GM12874 (cell line): ENCODE measurements at regions not wholly inside any gene's neighbourhood (a gene's known extent, or its start where the extent isn't known, plus 50 kb on each side); places are given as distances from the start of the nearest gene placed in this dataset.

Experiments used
- CTCF ChIP-seq: IDR thresholded peaks from 2 replicates; pipeline ENCODE4 v1.5.1; 2011; ENCODE audit warnings: low read depth, mild to moderate bottlenecking, control low read depth, low read length, moderate library complexity; ENCODE audit not compliant: insufficient read depth

DNA sequence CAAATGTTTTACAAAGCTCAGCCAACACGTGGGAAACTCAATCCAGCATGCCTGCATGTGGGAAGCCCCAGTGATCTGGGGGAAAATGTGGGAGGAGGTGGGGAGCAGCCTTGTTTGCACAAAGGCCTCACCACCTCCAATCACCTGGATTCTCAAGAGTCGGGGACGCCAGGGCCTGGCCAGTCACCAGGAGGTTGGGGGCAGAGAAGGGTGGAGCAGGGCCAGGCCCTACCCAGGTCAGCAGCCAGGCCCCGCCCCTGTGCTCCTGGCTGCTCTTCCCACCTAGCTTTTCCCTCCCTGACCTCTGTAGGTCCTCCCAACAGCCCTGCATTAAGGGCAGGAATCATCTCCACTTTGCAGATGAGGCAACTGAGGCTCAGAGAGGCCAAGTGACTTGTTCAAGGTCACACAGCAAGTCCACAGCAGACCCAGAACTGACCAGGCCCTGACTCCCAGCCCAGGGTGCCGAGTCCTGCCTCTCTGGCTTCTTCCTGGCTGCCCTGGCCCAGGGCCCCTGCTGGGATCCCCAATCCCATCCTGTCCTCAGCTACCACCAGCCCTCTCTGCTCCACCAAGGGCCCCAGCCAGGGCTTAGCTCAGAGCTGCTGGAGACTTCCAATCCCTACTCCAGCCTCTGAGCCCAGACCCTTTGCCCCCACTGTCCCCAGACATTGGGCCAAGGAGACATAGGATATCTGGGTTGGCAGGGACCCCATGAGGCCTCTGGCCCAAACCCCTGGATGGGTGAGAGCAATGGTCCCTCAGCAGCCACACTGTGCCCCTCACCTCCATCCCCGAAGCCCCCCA is 508.6 kb downstream of the PTPRU start:
- TF ChIP-seq CTCF, result no peak

DNA sequence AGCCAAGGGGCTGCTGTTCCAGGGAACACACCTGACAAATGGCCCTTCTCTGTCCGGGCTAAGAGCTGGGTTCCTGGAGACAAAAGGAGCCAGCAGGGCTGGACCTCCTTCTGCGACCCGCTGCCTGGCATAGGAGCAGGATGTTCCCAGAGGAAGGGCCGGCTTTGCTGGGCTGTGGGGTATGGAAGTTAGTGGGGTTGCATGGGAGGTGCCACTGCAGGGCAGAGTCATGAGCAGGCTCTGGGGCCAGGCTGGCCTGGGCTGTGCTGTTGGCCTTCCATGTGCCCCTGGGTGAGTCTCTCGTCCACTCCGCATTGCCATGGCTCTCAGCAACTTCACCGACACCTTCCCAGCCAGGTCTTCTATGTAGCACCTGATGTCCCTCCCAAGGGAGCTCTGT is 507.6 kb downstream of the PTPRU start:
- TF ChIP-seq CTCF, result no peak

GRCh38 chr1:29743264-29743663 is 506.9 kb downstream of the PTPRU start:
- no peak for TF ChIP-seq CTCF

- TF ChIP-seq CTCF, result no peak
These were observed 502.9 kb downstream of the PTPRU start for GRCh38 chr1:29739176-29739575.

- TF ChIP-seq CTCF, result no peak
These were observed 500.4 kb downstream of the PTPRU start for GRCh38 chr1:29736582-29737188.

GRCh38 chr1:29732453-29732852 is 496.1 kb downstream of the PTPRU start:
- TF ChIP-seq CTCF, result no peak

DNA sequence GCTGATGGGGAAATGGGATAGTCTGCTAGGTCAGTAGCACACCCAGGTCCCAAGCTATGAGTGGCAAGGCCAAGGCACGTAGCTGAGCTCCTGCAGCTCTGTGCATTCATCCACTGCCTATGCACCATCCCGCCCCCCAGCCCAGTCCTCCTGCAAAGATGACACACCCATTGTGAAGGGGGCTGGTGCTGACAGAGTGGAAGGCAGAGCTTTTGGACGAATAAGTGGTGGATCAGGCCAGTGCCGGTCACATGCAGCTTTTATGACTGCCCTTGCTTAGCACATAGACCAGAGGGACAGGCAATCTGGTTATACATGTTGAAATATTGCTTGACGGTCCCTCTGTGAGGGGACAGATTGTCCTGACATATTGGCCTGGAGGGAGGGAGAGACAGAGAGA is 494.3 kb downstream of the PTPRU start:
- TF ChIP-seq CTCF, result no peak
